ENCODE measurements at regions not wholly inside any gene's neighbourhood (a gene's known extent, or its start where the extent isn't known, plus 50 kb on each side); places are given as distances from the start of the nearest gene placed in this dataset.
"Not testable (repeated sequence)": the region's sequence is repeated elsewhere in the genome, so short reads cannot be mapped to it uniquely, and the experiment has no call there.

GRCh38 chr5:135100011-135100410, 66.0 kb upstream of the PITX1 start:
- DNase-seq (ENCODE audit: extremely low spot score): no peak
- no peak for TF ChIP-seq CTCF (IDR thresholded peaks at IDR 0.05; ENCODE audit: control extremely low read depth, extremely low read depth, low read depth, missing control alignments)
- POLR2A ChIA-PET: interaction anchor here (0.7 kb wide), 1 partner anchor 14 kb away, joined by 6 read pairs; no protein-coding TSS in a partner anchor
- CTCF ChIA-PET: interaction anchor here (1.4 kb wide), 1 partner anchor 40 kb away, joined by 3 read pairs; no protein-coding TSS in a partner anchor

GRCh38 chr5:135097390-135097789, 63.4 kb upstream of the PITX1 start:
- no peak for TF ChIP-seq CTCF (IDR thresholded peaks at IDR 0.05; ENCODE audit: control extremely low read depth, extremely low read depth, low read depth, missing control alignments)
- ChIA-PET POLR2A (no interaction called here), CTCF (no interaction called here)
- DNase-seq (ENCODE audit: extremely low spot score): no peak

GRCh38 chr5:135095871-135096270, 61.8 kb upstream of the PITX1 start:
- no peak for DNase-seq (ENCODE audit: extremely low spot score)
- no peak for TF ChIP-seq CTCF (IDR thresholded peaks at IDR 0.05; ENCODE audit: control extremely low read depth, extremely low read depth, low read depth, missing control alignments)
- POLR2A ChIA-PET: no interaction called here
- CTCF ChIA-PET: no interaction called here

GRCh38 chr5:135095052-135095715, 61.2 kb upstream of the PITX1 start:
- CTCF ChIA-PET: no interaction called here
- DNase-seq (ENCODE audit: extremely low spot score): no peak
- TF ChIP-seq CTCF (IDR thresholded peaks at IDR 0.05; ENCODE audit: control extremely low read depth, extremely low read depth, low read depth, missing control alignments): no peak
- POLR2A ChIA-PET: no interaction called here

GRCh38 chr5:135094339-135095051, 60.5 kb upstream of the PITX1 start:
- DNase-seq (ENCODE audit: extremely low spot score): no peak
- ChIA-PET POLR2A (no interaction called here), CTCF (no interaction called here)
- TF ChIP-seq CTCF (IDR thresholded peaks at IDR 0.05; ENCODE audit: control extremely low read depth, extremely low read depth, low read depth, missing control alignments): no peak

GRCh38 chr5:135093483-135093882, 59.5 kb upstream of the PITX1 start:
- DNase-seq (ENCODE audit: extremely low spot score); POLR2A ChIA-PET; CTCF ChIA-PET: not testable (repeated sequence)

GRCh38 chr5:135092476-135092875, 58.4 kb upstream of the PITX1 start:
- POLR2A ChIA-PET: no interaction called here
- CTCF ChIA-PET: no interaction called here
- TF ChIP-seq CTCF (IDR thresholded peaks at IDR 0.05; ENCODE audit: control extremely low read depth, extremely low read depth, low read depth, missing control alignments): no peak
- no peak for DNase-seq (ENCODE audit: extremely low spot score)

Measured in GM10248 (cell line).